ENCODE measurements at regions not wholly inside any gene's neighbourhood (a gene's known extent, or its start where the extent isn't known, plus 50 kb on each side); places are given as distances from the start of the nearest gene placed in this dataset.

DNA sequence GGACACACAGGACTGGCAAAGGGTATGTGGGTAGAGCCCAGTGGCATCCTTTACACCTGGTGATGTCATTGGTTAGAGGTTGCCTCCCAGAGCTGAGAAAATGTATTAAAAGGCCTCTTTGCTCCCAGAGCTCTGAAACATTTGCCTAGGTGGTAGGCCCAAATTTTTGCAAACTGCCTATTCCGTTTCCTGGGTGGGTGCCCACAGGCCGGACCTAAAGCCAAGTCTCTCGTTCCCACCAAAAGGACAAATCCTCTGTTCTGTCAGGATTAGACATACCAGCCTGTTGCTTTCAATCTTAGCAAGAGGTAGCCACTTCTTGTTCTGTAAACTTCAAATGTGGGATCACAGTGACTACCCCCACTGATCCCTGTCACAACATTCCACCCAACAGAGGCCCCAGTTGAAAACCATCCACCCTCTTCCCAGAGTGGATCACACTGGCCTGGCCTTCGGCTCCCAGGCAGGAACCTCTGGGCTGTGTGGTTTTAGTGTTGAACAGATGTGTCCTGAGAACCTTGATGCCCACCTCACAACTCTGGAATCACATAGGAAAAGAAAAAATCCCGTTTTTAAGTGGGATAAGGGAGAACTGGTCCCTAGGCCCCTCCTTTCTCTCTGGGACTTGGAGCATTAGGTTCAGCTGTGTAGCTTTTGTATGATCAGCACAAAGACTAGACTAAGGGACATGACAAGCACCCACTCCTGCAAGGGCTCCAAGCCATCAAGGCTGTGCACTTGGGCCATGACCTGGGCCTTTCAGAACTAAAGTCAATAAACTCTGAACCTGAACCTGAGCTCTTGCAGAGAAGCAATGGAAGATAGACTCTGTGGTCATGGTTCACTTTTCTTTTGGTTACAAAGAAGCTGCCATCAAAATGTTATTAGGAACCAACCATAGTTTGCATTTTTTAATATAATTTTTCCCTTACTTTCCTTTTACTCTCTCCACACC is 211.3 kb downstream of the CYP26B1 start:
- DNase-seq (ENCODE audit: extremely low read depth, insufficient read length): no peak
- TF ChIP-seq CTCF (IDR thresholded peaks at IDR 0.05; ENCODE audit: insufficient read depth, low read length, poor library complexity, severe bottlenecking): no peak
- Histone ChIP-seq H3K27me3 (replicated peaks; ENCODE audit: control insufficient read depth, insufficient read depth, low read length) (no peaks in the 10 kb centered on the region; the same call in 1 of the 2 replicates), H3K36me3 (ENCODE audit: control insufficient read depth, insufficient read depth, low read length) (no peaks in the 10 kb centered on the region), H3K4me3 (replicated peaks; ENCODE audit: low read depth, low read length) (no peak overlapping the region)

DNA sequence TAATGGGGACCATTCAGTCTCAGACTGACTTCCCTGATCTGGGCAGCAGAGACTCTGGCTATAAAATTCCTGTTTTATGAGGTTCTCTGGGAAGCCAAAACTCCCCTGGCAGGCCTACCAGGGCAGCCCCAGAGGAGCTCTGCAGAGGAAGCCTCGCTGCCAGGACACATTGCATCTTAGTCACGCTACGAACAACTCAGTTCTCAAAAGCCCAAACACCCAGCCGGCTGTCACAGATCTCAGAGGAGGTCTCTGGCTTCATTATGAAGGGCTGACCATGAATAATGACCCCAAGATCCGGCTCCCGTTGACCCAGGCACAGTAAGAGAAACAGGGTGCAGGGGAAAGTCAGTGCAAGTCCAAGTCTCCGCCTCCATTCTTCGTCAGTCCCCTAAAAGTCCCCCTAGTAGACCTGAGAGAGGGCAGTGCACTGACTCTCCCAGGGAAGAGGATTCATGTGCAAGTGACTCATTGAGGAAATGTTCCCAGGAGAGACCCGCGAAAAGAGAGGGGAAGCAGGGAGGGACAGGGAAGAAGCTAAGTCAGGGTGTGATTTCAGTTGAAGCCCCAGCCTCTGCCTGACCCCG is 212.3 kb downstream of the CYP26B1 start:
- no peak for DNase-seq (ENCODE audit: extremely low read depth, insufficient read length)

GRCh38 chr2:71934595-71935261 is 212.9 kb downstream of the CYP26B1 start:
- H3K36me3 ChIP-seq (ENCODE audit: control insufficient read depth, insufficient read depth, low read length): no peaks in the 10 kb centered on the region
- TF ChIP-seq CTCF (IDR thresholded peaks at IDR 0.05; ENCODE audit: insufficient read depth, low read length, poor library complexity, severe bottlenecking): no peak
- no peak for DNase-seq (ENCODE audit: extremely low read depth, insufficient read length)
- H3K4me3 ChIP-seq (replicated peaks; ENCODE audit: low read depth, low read length): no peak overlapping the region
- H3K27me3 ChIP-seq (replicated peaks; ENCODE audit: control insufficient read depth, insufficient read depth, low read length): no peaks in the 10 kb centered on the region

More for the DNA sequence above, 212.3 kb downstream of the CYP26B1 start:
- Histone ChIP-seq H3K4me3 (replicated peaks; ENCODE audit: low read depth, low read length) (no peak overlapping the region), H3K36me3 (ENCODE audit: control insufficient read depth, insufficient read depth, low read length) (no peaks in the 10 kb centered on the region), H3K27me3 (replicated peaks; ENCODE audit: control insufficient read depth, insufficient read depth, low read length) (no peaks in the 10 kb centered on the region; the same call in 1 of the 2 replicates)
- no peak for TF ChIP-seq CTCF (IDR thresholded peaks at IDR 0.05; ENCODE audit: insufficient read depth, low read length, poor library complexity, severe bottlenecking)

GRCh38 chr2:71934320-71934593 is 213.4 kb downstream of the CYP26B1 start:
- no peak overlapping the region for H3K4me3 ChIP-seq (replicated peaks; ENCODE audit: low read depth, low read length)
- no peaks in the 10 kb centered on the region for H3K36me3 ChIP-seq (ENCODE audit: control insufficient read depth, insufficient read depth, low read length)
- H3K27me3 ChIP-seq (replicated peaks; ENCODE audit: control insufficient read depth, insufficient read depth, low read length): no peaks in the 10 kb centered on the region
- DNase-seq (ENCODE audit: extremely low read depth, insufficient read length): no peak
- TF ChIP-seq CTCF (IDR thresholded peaks at IDR 0.05; ENCODE audit: insufficient read depth, low read length, poor library complexity, severe bottlenecking): no peak

DNA sequence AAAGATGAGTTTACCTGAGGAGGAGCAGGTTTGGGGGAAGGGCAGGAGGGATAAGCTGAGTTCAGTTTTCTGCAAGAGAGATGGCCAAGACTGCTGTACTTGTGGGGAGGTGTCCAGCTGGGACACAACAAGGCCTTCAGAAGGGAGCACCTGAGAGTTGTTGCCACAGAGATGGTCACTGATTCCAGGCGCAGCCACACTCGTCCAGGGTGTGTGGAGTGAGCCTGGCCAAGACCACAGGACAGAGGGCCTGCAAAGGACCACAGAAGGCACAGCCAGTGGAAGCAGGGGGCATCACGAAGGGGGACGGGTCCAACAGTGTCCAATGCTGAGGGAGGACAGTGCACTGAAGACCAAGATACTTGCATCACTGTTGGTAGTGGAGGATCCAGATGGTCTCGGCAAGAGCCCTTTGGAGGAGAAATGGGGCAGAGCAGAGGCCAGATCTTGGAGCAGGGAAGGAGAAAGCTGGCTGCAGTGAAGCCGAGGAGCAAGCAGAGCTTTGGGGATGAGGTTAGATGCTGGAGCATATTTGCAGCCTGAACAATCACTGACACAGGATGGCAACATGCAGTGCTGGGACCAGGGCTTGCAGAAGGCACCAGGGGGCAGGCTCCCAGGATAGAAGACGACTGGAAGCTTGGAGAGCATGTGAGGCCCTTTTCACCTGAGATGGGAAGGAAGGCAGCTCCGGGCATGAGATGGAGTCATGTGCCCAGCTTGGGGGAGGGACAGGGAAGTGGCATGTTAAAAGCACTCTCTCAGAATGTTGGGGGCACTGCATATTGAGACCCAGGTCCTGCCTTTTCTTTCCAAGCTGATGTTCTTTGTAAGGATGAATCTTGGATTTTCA is 214.0 kb downstream of the CYP26B1 start:
- Histone ChIP-seq H3K36me3 (ENCODE audit: control insufficient read depth, insufficient read depth, low read length) (no peaks in the 10 kb centered on the region), H3K27me3 (replicated peaks; ENCODE audit: control insufficient read depth, insufficient read depth, low read length) (no peaks in the 10 kb centered on the region), H3K4me3 (replicated peaks; ENCODE audit: low read depth, low read length) (no peak overlapping the region)
- no peak for TF ChIP-seq CTCF (IDR thresholded peaks at IDR 0.05; ENCODE audit: insufficient read depth, low read length, poor library complexity, severe bottlenecking)
- no peak for DNase-seq (ENCODE audit: extremely low read depth, insufficient read length)

Measured in GM06990 (cell line).